BJ (cell line): ENCODE measurements at regions not wholly inside any gene's neighbourhood (a gene's known extent, or its start where the extent isn't known, plus 50 kb on each side); places are given as distances from the start of the nearest gene placed in this dataset.

Experiments
- CTCF ChIA-PET: fragments of 350-600 bp; formaldehyde crosslinking; extraction: SDS; loops from one replicate; lab custom pipeline; 2021; ENCODE audit warnings: antibody characterized with exemption, inconsistent platforms; lab: Yijun Ruan, JAX
- POLR2A ChIA-PET: fragments of 300-600 bp; sonication (Branson Sonifier 250); formaldehyde crosslinking; extraction: SDS; loops from one replicate; lab custom pipeline; 2021; ENCODE audit warnings: antibody characterized with exemption; lab: Charles Lee
- DNase-seq: peaks from one replicate; pipeline ENCODE4 v3.0.0-alpha.2; 2011; ENCODE audit warnings: low read depth
- H3K27me3 ChIP-seq: 2 replicates; pipeline ENCODE4 v1.6.0; 2011; ENCODE audit warnings: low read length; ENCODE audit not compliant: control insufficient read depth, insufficient read depth
- H3K36me3 ChIP-seq: 2 replicates; pipeline ENCODE4 v1.5.1; 2011; ENCODE audit warnings: low read length; ENCODE audit not compliant: control insufficient read depth, insufficient read depth
- H3K4me3 ChIP-seq: 2 replicates; pipeline ENCODE4 v1.5.1; 2011; ENCODE audit warnings: low read depth, mild to moderate bottlenecking, control low read depth, low read length
- CTCF ChIP-seq: IDR thresholded peaks from 2 replicates; pipeline ENCODE4 v1.5.1; 2011; ENCODE audit warnings: low read depth, mild to moderate bottlenecking, control low read depth, inconsistent platforms, low read length, moderate library complexity; ENCODE audit not compliant: insufficient read depth

GRCh38 chr3:144457758-144458157 is 486.1 kb downstream of the DIPK2A start:
- H3K4me3 ChIP-seq = no peak overlapping the region
- no peaks in the 10 kb centered on the region for H3K36me3 ChIP-seq
- no peaks in the 10 kb centered on the region for H3K27me3 ChIP-seq
- ChIA-PET POLR2A (no interaction called here), CTCF (no interaction called here)
- TF ChIP-seq CTCF = no peak
- no peak for DNase-seq

- Histone ChIP-seq H3K36me3 (no peaks in the 10 kb centered on the region), H3K4me3 (no peak overlapping the region), H3K27me3 (no peaks in the 10 kb centered on the region)
- ChIA-PET POLR2A (no interaction called here), CTCF (no interaction called here)
- TF ChIP-seq CTCF = no peak
- no peak for DNase-seq
These were observed 486.7 kb downstream of the DIPK2A start for GRCh38 chr3:144458283-144458682.

DNA sequence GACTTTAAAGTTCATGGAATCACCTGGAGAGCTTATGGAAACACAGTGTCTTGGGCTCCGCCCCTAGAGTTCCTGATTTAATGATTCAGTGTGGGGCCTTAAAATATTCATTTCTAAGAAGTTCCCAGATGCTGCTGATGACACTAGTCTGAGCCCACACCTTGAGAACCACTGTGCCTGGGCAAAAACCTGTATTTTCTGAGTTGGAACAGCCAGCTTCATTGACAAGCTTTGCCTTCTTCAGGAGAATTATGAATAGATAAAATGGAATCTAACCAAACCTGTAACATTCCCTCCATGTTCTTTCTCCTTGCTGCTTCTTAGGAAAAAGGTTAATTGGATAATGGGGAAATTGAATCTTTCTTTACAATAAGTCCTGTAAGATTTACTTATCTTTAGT is 490.7 kb downstream of the DIPK2A start:
- Histone ChIP-seq H3K36me3 (no peaks in the 10 kb centered on the region), H3K27me3 (no peaks in the 10 kb centered on the region), H3K4me3 (no peak overlapping the region)
- ChIA-PET POLR2A (no interaction called here), CTCF (no interaction called here)
- DNase-seq = no peak
- no peak for TF ChIP-seq CTCF

DNA sequence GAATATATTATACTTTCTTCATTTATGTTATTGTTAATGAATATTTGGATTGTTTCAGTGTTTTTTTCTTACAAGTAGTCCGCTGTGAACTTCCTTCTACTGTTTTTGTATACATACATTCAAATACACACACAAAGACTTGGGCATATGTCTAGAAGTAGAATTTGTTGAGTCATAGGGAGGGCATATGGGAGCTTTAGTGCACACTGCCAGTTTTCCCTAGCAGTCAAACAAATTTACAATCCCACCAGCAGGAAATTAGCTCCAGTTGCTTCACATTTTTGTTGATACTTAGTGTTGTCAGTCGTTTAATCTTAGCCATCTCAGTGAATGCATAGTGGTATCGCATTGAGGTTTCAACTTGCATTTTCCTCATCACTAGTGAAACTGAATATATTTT is 492.3 kb downstream of the DIPK2A start:
- CTCF ChIA-PET = no interaction called here
- POLR2A ChIA-PET = no interaction called here
- Histone ChIP-seq H3K4me3 (no peak overlapping the region), H3K27me3 (no peaks in the 10 kb centered on the region), H3K36me3 (no peaks in the 10 kb centered on the region)
- DNase-seq = no peak
- TF ChIP-seq CTCF = no peak

GRCh38 chr3:144466114-144466513 is 494.5 kb downstream of the DIPK2A start:
- ChIA-PET POLR2A (no interaction called here), CTCF (no interaction called here)
- no peak for TF ChIP-seq CTCF
- DNase-seq = no peak
- Histone ChIP-seq H3K27me3 (no peaks in the 10 kb centered on the region), H3K36me3 (no peaks in the 10 kb centered on the region), H3K4me3 (no peak overlapping the region)
